Stomach (tissue), 8 donors: ENCODE measurements at regions not wholly inside any gene's neighbourhood (a gene's known extent, or its start where the extent isn't known, plus 50 kb on each side); places are given as distances from the start of the nearest gene placed in this dataset.

Source experiments
- DNase-seq, 2 donors: peaks; one replicate each; pipeline versions ENCODE4 v3.0.0 to v3.0.0-alpha.2; 2013 to 2019
- H3K27ac ChIP-seq, 5 donors: fragments of 200-600 bp in 4 of 5; sonication (generic) in 4 of 5; one replicate each; pipeline ENCODE4 v1.5.1; 2013 to 2019; ENCODE audit warnings: mild to moderate bottlenecking in 1 of 5, moderate library complexity in 1 of 5
- H3K27me3 ChIP-seq, 3 donors: fragments of 200-600 bp; sonication (generic); one replicate each; pipeline ENCODE4 v1.5.1; 2017 to 2019; ENCODE audit warnings: mixed run types in 1 of 3
- H3K36me3 ChIP-seq, 4 donors: fragments of 200-600 bp; sonication (generic); 1 replicate in 3 of 4; 2 replicates in 1 of 4; pipeline ENCODE4 v1.5.1; 2016 to 2019
- H3K4me1 ChIP-seq, 4 donors: fragments of 200-600 bp; sonication (generic); one replicate each; pipeline ENCODE4 v1.5.1; 2016 to 2019
- H3K4me3 ChIP-seq, 4 donors: fragments of 200-600 bp; sonication (generic) in 3 of 4; one replicate each; pipeline ENCODE4 v1.5.1; 2016 to 2019; ENCODE audit warnings: mild to moderate bottlenecking in 1 of 4
- H3K9me3 ChIP-seq, 4 donors: fragments of 200-600 bp; sonication (generic); one replicate each; pipeline ENCODE4 v1.5.1; 2016 to 2019
- EP300 ChIP-seq: sonication (generic); formaldehyde crosslinking; IDR thresholded peaks from one replicate; pipeline ENCODE4 v1.6.1; 2017; ENCODE audit warnings: antibody characterized with exemption
- POLR2A ChIP-seq, 4 donors: fragments of 450-650 bp; IDR thresholded peaks; one replicate each; pipeline ENCODE4 v1.6.1; 2016; ENCODE audit warnings: antibody characterized with exemption in 4 of 4, control low read depth in 2 of 4, mild to moderate bottlenecking in 1 of 4, moderate library complexity in 1 of 4
- POLR2AphosphoS5 ChIP-seq, 3 donors: sonication (generic); formaldehyde crosslinking; IDR thresholded peaks; one replicate each; pipeline ENCODE4 v1.6.1; 2016; ENCODE audit warnings: antibody characterized with exemption in 3 of 3
- WGBS, 5 donors: extraction: QIAGEN DNeasy Blood & Tissue Kit in 3 of 5; methylation state at CpG; one replicate each; pipeline versions ENCODE4 v1.1.5 to v1.1.7; 2013 to 2018; 5-methylcytosine and 5-hydroxymethylcytosine counted together
- intact Hi-C: fragments of 100-400 bp; cut with DNase I; formaldehyde crosslinking; loops from one replicate; pipeline ENCODE4 v1.15.1; 2023; ENCODE audit warnings: low total_unique reads
- TF ChIP-seq, protein P1 (sequence below), 7 experiments: fragments of 450-650 bp in 4 of 7; fragments of 200-600 bp in 3 of 7; sonication (generic) in 3 of 7; IDR thresholded peaks; one replicate each; pipeline ENCODE4 v1.5.1; 2016 to 2019; ENCODE audit warnings: antibody characterized with exemption in 7 of 7, control low read depth in 2 of 7, mild to moderate bottlenecking in 1 of 7
- donor health status: healthy with polysubstance abuse.
- donor health status: Bipolar disorder and iron deficiency.
- donor health status: healthy.

DNA sequence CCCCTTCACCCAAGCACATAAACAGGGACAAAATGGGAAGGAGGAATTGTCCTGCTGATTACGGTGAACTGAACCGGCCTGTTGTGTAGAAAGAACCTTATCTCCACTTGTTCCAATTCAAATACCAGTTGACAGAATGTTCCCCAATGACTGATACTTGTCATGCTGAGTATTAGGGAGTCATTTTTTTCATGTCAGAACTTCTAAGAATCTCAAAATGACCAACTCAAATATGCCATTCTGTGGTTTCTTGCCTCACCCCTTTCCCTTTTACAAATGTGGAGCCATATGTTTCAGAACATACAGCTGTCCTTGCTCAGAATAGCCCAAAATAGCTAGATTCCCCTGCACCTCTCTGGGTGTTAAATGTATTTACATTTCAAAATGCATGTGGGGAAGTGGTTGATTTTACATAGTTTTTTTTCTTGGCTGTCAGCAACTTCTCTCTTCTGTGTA is 405.9 kb upstream of the TBL1XR1 start:
- H3K9me3 ChIP-seq, result no peaks in the 10 kb centered on the region
- TF ChIP-seq, protein P1, sequence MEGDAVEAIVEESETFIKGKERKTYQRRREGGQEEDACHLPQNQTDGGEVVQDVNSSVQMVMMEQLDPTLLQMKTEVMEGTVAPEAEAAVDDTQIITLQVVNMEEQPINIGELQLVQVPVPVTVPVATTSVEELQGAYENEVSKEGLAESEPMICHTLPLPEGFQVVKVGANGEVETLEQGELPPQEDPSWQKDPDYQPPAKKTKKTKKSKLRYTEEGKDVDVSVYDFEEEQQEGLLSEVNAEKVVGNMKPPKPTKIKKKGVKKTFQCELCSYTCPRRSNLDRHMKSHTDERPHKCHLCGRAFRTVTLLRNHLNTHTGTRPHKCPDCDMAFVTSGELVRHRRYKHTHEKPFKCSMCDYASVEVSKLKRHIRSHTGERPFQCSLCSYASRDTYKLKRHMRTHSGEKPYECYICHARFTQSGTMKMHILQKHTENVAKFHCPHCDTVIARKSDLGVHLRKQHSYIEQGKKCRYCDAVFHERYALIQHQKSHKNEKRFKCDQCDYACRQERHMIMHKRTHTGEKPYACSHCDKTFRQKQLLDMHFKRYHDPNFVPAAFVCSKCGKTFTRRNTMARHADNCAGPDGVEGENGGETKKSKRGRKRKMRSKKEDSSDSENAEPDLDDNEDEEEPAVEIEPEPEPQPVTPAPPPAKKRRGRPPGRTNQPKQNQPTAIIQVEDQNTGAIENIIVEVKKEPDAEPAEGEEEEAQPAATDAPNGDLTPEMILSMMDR (IDR thresholded peaks at IDR 0.05), result no peak
- TF ChIP-seq POLR2A (IDR thresholded peaks at IDR 0.05), result no peak
- TF ChIP-seq EP300, result no peak
- TF ChIP-seq POLR2AphosphoS5 (IDR thresholded peaks at IDR 0.05), result peak in 1 of 3 donors; percentile 26
- no peak for DNase-seq
- peaks cover 9 to 70% (median 31%) of the 10 kb centered on the region in 4 donors for H3K4me1 ChIP-seq
- H3K27ac ChIP-seq, result peak overlapping the region; percentile 54 to 82 (median 72)
- no peaks in the 10 kb centered on the region for H3K36me3 ChIP-seq
- no peaks in the 10 kb centered on the region for H3K27me3 ChIP-seq
- no peak overlapping the region for H3K4me3 ChIP-seq
- intact Hi-C loops, result no loop called here
- WGBS, 5 donors, result 25 to 63% (median 38%) methylated on average over 2 of the region's 2 CpGs

DNA sequence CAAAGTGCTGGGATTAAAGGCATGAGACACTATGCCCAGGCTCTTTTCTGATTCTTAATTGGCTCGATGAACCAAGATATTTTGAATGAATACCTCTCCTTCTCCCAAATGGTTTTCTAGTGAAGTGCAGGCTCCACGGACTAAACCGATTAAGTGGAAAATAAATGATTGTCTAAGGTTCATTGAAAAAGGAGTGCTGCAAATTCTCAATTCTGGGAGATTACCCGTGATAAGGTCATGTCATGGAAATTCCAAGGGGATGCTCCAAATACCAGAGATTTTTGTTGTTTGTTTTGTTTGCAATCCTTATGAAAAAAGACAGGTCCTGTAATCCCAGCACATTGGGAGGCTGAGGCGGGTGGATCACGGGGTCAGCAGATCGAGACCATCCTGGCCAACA is 406.9 kb upstream of the TBL1XR1 start:
- Histone ChIP-seq H3K4me1 (peaks cover 9 to 60% (median 29%) of the 10 kb centered on the region in 4 donors), H3K27me3 (no peaks in the 10 kb centered on the region), H3K27ac (peak overlapping the region; percentile 54 to 76 (median 57)), H3K36me3 (no peaks in the 10 kb centered on the region), H3K4me3 (no peak overlapping the region), H3K9me3 (no peaks in the 10 kb centered on the region)
- TF ChIP-seq POLR2AphosphoS5 (IDR thresholded peaks at IDR 0.05), result no peak
- no peak for TF ChIP-seq EP300
- no peak for TF ChIP-seq POLR2A (IDR thresholded peaks at IDR 0.05)
- TF ChIP-seq, protein P1 (IDR thresholded peaks at IDR 0.05), result no peak
- DNase-seq, result no peak
- intact Hi-C loops, result no loop called here
- 92 to 95% (median 93%) methylated on average over 7 of the region's 7 CpGs for WGBS, 5 donors

DNA sequence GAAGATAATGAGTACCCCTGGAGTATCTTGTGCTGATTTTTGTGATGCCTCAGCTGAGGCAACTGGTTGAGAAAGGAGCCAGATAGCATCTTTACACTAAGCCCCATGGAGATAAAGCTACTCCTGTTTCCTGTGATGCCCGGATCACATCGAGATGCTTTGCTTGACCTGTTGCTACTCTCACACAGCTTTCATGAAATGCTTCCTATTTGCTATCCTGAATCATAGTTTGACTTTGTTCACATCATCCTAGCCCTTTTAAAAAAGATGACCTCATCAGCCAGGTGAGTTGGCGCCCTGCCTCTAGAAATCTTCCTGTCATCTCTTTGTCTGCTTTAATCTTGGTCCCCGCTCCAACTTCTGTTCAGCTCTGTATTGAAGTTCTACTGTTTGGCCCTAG is 409.6 kb upstream of the TBL1XR1 start:
- peak overlapping the region in 3 of 5 donors; percentile 34 to 48 (median 45) for H3K27ac ChIP-seq
- WGBS, 5 donors, result 52 to 69% (median 64%) methylated on average over 4 of the region's 4 CpGs
- TF ChIP-seq EP300 (no peak), POLR2A (IDR thresholded peaks at IDR 0.05) (no peak), POLR2AphosphoS5 (IDR thresholded peaks at IDR 0.05) (no peak)
- TF ChIP-seq, protein P1 (IDR thresholded peaks at IDR 0.05), result no peak
- no peaks in the 10 kb centered on the region for H3K36me3 ChIP-seq
- peaks cover 19 to 55% (median 40%) of the 10 kb centered on the region in 4 donors for H3K4me1 ChIP-seq
- H3K9me3 ChIP-seq, result no peaks in the 10 kb centered on the region
- intact Hi-C loops, result no loop called here
- no peaks in the 10 kb centered on the region for H3K27me3 ChIP-seq
- no peak for DNase-seq
- no peak overlapping the region for H3K4me3 ChIP-seq

DNA sequence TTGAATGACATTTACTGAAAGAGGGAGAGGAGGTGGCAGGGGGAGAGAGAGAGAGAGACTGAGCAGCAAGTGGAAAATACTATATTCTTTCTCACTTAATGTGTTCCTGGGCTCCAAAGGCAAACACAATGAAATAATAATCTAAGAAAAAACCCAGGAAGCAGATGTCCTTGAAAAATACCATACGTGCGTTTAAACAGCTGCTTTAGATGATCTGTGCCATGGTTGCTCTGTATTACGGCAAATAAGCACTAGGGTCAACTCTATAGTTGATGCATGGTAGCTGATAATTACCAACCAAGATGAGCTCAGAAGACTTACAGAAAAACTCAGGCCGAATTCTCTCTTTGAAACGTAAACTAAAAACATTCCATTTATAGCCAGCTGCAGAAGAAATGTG is 410.3 kb upstream of the TBL1XR1 start:
- intact Hi-C loops, result no loop called here
- H3K36me3 ChIP-seq, result no peaks in the 10 kb centered on the region
- H3K27me3 ChIP-seq, result no peaks in the 10 kb centered on the region
- no peak overlapping the region for H3K4me3 ChIP-seq
- H3K27ac ChIP-seq, result peak overlapping the region in 2 of 5 donors; percentile 34 to 45
- 49 to 74% (median 56%) methylated on average over 5 of the region's 5 CpGs for whole genome bisulfite sequencing, 5 donors
- H3K4me1 ChIP-seq, result peaks cover 15 to 49% (median 35%) of the 10 kb centered on the region in 4 donors
- no peaks in the 10 kb centered on the region for H3K9me3 ChIP-seq
- TF ChIP-seq EP300 (no peak), POLR2AphosphoS5 (IDR thresholded peaks at IDR 0.05) (no peak), POLR2A (IDR thresholded peaks at IDR 0.05) (no peak)
- TF ChIP-seq, protein P1 (IDR thresholded peaks at IDR 0.05), result no peak
- no peak for DNase-seq
